OCI-LY1 (cell line): ENCODE measurements at regions not wholly inside any gene's neighbourhood (a gene's known extent, or its start where the extent isn't known, plus 50 kb on each side); places are given as distances from the start of the nearest gene placed in this dataset.

Experiments
- H2AFZ ChIP-seq: fragments of 200-600 bp; sonication (generic), shearing (Covaris generic); 2 replicates; pipeline ENCODE4 v1.6.0; 2014; ENCODE audit warnings: antibody characterized with exemption, mild to moderate bottlenecking, low read length
- H3F3A ChIP-seq: fragments of 200-600 bp; sonication (generic), shearing (Covaris generic); 2 replicates; pipeline ENCODE4 v1.6.0; 2014; ENCODE audit warnings: mild to moderate bottlenecking, antibody characterized with exemption, low read length, moderate library complexity; ENCODE audit not compliant: insufficient read depth
- H3K27ac ChIP-seq: fragments of 200-600 bp; sonication (generic); 2 replicates; pipeline ENCODE4 v1.5.1; 2014; ENCODE audit warnings: low read length, mixed run types, mild to moderate bottlenecking, low read depth; ENCODE audit not compliant: poor library complexity, severe bottlenecking
- H3K27me3 ChIP-seq: fragments of 200-600 bp; sonication (generic); 2 replicates; pipeline ENCODE4 v1.6.0; 2014; ENCODE audit warnings: antibody characterized with exemption, mild to moderate bottlenecking, low read length, moderate library complexity; ENCODE audit not compliant: insufficient read depth
- H3K36me3 ChIP-seq: fragments of 200-600 bp; sonication (generic); 2 replicates; pipeline ENCODE4 v1.6.1; 2014; ENCODE audit warnings: mild to moderate bottlenecking, antibody characterized with exemption, low read length, moderate library complexity, mixed read lengths; ENCODE audit not compliant: insufficient read depth
- H3K4me1 ChIP-seq: fragments of 200-600 bp; sonication (generic); 2 replicates; pipeline ENCODE4 v1.5.1; 2014; ENCODE audit warnings: mild to moderate bottlenecking, low read length, moderate library complexity; ENCODE audit not compliant: insufficient read depth, severe bottlenecking
- H3K4me2 ChIP-seq: fragments of 200-600 bp; sonication (generic), shearing (Covaris generic); 2 replicates; pipeline ENCODE4 v1.6.1; 2014; ENCODE audit warnings: low read length
- H3K4me3 ChIP-seq: fragments of 200-600 bp; sonication (generic); 2 replicates; pipeline ENCODE4 v1.5.1; 2014; ENCODE audit warnings: low read length, low read depth, mild to moderate bottlenecking, mixed read lengths; ENCODE audit not compliant: poor library complexity, severe bottlenecking
- H3K79me2 ChIP-seq: fragments of 200-600 bp; shearing (Covaris generic); 2 replicates; pipeline ENCODE4 v1.6.1; 2016; ENCODE audit warnings: mixed run types, low read length, mixed read lengths; ENCODE audit not compliant: insufficient read depth
- H3K9ac ChIP-seq: fragments of 200-600 bp; sonication (generic), shearing (Covaris generic); 2 replicates; pipeline ENCODE4 v1.6.1; 2014; ENCODE audit warnings: mild to moderate bottlenecking, low read length, mixed read lengths
- H3K9me2 ChIP-seq: fragments of 200-600 bp; sonication (generic), shearing (Covaris generic); 2 replicates; pipeline ENCODE4 v1.6.1; 2014; ENCODE audit warnings: low read depth, mild to moderate bottlenecking, low read length, mixed read lengths
- H3K9me3 ChIP-seq: fragments of 200-600 bp; shearing (Covaris generic); 2 replicates; pipeline ENCODE4 v1.6.1; 2014; ENCODE audit warnings: low read length, mixed read lengths
- H4K20me1 ChIP-seq: fragments of 200-600 bp; sonication (generic), shearing (Covaris generic); 2 replicates; pipeline ENCODE4 v1.6.0; 2016; ENCODE audit warnings: mild to moderate bottlenecking, low read length; ENCODE audit not compliant: insufficient read depth
- EZH2 ChIP-seq: fragments of 200-600 bp; sonication (generic), shearing (Covaris generic); IDR thresholded peaks from 2 replicates; pipeline ENCODE4 v1.8.0; 2017; ENCODE audit warnings: borderline replicate concordance, mixed run types, mild to moderate bottlenecking, antibody characterized with exemption, low read length, moderate library complexity, mixed read lengths
- TF ChIP-seq, protein P1 (sequence below): fragments of 200-600 bp; sonication (generic), shearing (Covaris generic); IDR thresholded peaks from 2 replicates; pipeline ENCODE4 v1.5.1; 2017; ENCODE audit warnings: mild to moderate bottlenecking, antibody characterized with exemption, low read length, moderate library complexity, mixed read lengths

DNA sequence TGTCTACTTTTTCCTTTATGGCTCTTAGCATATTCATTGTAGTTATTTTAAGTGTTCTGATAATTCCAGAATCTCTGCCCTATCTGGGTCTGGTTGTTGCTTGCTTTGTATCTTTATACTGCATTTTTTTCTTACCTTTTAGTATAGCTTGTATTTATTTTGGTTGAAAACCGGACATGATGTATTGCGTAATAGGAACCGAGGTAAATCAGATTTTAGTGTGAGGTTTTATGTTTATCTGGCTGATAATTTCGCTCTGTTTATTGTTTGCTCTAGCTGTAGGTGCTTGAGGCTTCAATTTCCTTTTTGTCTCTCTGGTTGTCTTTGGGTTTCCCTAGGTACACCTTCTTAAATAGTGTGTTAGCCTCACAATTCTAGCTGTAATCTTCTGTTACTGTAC is 263.8 kb upstream of the LCORL start:
- Histone ChIP-seq H3K27me3 (no peaks in the 10 kb centered on the region), H3F3A (no peaks in the 10 kb centered on the region), H4K20me1 (no peaks in the 10 kb centered on the region), H3K79me2 (no peaks in the 10 kb centered on the region), H3K27ac (no peak overlapping the region), H2AFZ (no peak overlapping the region), H3K4me2 (no peak overlapping the region), H3K4me3 (no peak overlapping the region), H3K36me3 (no peaks in the 10 kb centered on the region), H3K9me2 (no peaks in the 10 kb centered on the region), H3K9me3 (no peaks in the 10 kb centered on the region), H3K9ac (no peak overlapping the region), H3K4me1 (no peaks in the 10 kb centered on the region)
- no peak for TF ChIP-seq EZH2
- TF ChIP-seq, protein P1, sequence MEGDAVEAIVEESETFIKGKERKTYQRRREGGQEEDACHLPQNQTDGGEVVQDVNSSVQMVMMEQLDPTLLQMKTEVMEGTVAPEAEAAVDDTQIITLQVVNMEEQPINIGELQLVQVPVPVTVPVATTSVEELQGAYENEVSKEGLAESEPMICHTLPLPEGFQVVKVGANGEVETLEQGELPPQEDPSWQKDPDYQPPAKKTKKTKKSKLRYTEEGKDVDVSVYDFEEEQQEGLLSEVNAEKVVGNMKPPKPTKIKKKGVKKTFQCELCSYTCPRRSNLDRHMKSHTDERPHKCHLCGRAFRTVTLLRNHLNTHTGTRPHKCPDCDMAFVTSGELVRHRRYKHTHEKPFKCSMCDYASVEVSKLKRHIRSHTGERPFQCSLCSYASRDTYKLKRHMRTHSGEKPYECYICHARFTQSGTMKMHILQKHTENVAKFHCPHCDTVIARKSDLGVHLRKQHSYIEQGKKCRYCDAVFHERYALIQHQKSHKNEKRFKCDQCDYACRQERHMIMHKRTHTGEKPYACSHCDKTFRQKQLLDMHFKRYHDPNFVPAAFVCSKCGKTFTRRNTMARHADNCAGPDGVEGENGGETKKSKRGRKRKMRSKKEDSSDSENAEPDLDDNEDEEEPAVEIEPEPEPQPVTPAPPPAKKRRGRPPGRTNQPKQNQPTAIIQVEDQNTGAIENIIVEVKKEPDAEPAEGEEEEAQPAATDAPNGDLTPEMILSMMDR: no peak

DNA sequence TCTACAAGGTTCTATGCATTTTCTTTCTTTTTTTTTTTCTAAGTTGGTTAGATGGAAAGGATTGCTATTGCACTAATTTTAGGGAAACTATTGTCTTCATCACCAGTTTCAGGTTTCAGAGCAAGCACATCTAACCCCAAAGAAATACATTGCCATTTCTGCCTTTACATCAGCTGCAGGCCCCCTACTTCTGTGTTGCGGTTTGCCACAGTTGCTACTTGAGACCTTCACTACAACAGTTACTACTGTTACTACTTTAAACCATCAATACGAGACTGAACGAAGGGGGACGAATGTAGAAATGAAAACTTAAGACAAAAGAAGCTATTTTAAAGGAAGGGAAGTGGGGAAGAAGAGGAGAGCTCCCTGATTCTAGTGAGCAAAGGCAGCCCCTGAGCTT is 256.7 kb upstream of the LCORL start:
- TF ChIP-seq EZH2: no peak
- TF ChIP-seq, protein P1: no peak
- H3K4me3 ChIP-seq: no peak overlapping the region

DNA sequence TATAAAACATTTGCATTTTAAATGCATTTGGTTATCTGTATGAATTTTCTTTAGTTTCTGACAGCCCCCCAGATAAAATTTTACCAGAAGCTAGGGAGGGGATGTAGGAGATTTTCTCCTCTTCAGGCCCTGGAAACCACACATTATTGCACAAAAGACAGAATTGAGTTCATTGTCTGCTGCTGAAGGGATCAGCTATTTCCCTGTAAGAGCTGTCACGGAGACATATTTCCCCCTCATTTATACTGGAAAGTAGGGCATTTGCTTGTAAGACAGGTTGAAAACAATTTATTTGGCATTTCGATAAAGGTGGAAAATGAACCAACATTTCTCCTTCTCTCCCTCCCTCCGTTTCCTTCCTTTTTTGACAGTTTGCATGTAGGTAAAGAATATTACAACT is 241.3 kb upstream of the LCORL start:
- H3K9me2 ChIP-seq: no peaks in the 10 kb centered on the region
- no peaks in the 10 kb centered on the region for H3K36me3 ChIP-seq
- H3K27ac ChIP-seq: no peak overlapping the region
- no peaks in the 10 kb centered on the region for H3K9me3 ChIP-seq
- H3K27me3 ChIP-seq: no peaks in the 10 kb centered on the region
- H3K4me3 ChIP-seq: no peak overlapping the region
- H3K4me2 ChIP-seq: no peak overlapping the region
- no peaks in the 10 kb centered on the region for H3K4me1 ChIP-seq
- no peaks in the 10 kb centered on the region for H3K79me2 ChIP-seq
- no peak overlapping the region for H2AFZ ChIP-seq
- H4K20me1 ChIP-seq: no peaks in the 10 kb centered on the region
- no peak for TF ChIP-seq EZH2
- TF ChIP-seq, protein P1: no peak
- H3K9ac ChIP-seq: no peak overlapping the region
- no peaks in the 10 kb centered on the region for H3F3A ChIP-seq

More for the DNA sequence above, 256.7 kb upstream of the LCORL start:
- Histone ChIP-seq H3K4me1 (no peaks in the 10 kb centered on the region), H3K9me3 (no peaks in the 10 kb centered on the region), H3K79me2 (no peaks in the 10 kb centered on the region), H3K9ac (no peak overlapping the region), H2AFZ (no peak overlapping the region), H3K27ac (no peak overlapping the region), H3K4me2 (no peak overlapping the region), H3K36me3 (no peaks in the 10 kb centered on the region), H3K9me2 (no peaks in the 10 kb centered on the region), H4K20me1 (no peaks in the 10 kb centered on the region), H3F3A (no peaks in the 10 kb centered on the region), H3K27me3 (no peaks in the 10 kb centered on the region)
